Inflammatory macrophage treated with lipopolysaccharide for 4 hours (primary cell): ENCODE measurements at regions not wholly inside any gene's neighbourhood (a gene's known extent, or its start where the extent isn't known, plus 50 kb on each side); places are given as distances from the start of the nearest gene placed in this dataset.

Source experiments
- DNase-seq: peaks from one replicate; pipeline ENCODE4 v3.0.0-alpha.2; 2020

GRCh38 chr10:77710081-77710551, 72.5 kb upstream of the KCNMA1 start:
- DNase-seq, result no peak

GRCh38 chr10:77707570-77707969, 70.0 kb upstream of the KCNMA1 start:
- DNase-seq, result no peak

- no peak for DNase-seq
Measured at GRCh38 chr10:77702166-77702565, 64.6 kb upstream of the KCNMA1 start.

- DNase-seq, result no peak
Measured at GRCh38 chr10:77700086-77700485, 62.5 kb upstream of the KCNMA1 start.

DNA sequence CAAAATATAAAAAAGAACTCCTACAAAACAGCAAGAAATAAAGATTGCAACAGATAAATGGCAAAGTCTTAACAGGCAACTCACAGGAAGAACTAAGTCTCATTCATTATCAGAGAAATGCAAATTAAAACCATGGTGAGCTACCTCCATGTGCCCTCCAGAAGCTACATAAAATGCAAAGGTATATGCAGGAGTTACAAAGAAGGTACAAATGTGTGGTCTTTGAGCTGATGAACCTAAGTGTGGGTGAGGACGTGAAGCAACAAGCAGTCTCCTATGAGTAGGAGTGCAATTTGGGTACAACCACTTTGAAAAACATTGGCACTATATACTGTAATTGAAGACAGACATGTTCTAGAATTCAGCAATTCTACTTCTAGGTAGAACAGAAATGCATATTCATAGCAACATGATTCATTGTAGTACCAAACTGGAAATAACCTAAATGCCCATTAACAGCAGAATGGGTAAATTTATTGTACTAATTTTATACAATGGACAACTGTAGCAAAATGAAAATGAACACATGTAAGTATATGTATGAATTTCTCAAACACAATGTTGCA, 61.6 kb upstream of the KCNMA1 start:
- DNase-seq, result no peak

DNA sequence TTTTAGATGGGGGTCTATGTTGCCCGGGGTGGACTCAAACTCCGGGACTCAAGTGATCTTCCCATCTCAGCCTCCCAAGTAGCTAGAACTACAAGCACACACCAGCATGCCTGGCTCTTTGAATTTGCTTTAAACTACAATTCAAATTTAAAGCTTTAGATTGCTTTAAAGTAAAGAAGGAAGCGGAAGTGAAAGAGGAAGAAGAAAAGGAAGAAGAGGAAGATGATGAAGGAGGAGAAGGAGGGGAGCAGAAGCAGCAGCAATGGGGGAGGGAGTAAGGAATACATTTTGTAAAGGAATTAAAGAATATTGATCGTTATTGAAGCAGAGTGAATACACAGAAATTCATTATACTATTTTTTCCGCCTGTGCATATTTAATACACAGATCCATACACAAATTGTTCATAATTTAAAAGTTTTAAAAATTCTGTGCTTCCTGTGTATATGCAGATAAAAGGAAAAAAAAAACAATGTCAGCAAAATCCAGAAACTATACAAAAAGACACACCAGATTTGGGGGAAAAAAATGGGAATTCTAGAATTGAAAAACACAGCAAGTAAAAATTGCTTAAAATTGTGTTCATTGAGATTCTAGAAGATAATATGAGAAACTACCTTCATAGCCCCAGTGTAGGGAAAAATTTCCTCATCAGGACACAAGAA, 60.8 kb upstream of the KCNMA1 start:
- peak; percentile 50 for DNase-seq

DNA sequence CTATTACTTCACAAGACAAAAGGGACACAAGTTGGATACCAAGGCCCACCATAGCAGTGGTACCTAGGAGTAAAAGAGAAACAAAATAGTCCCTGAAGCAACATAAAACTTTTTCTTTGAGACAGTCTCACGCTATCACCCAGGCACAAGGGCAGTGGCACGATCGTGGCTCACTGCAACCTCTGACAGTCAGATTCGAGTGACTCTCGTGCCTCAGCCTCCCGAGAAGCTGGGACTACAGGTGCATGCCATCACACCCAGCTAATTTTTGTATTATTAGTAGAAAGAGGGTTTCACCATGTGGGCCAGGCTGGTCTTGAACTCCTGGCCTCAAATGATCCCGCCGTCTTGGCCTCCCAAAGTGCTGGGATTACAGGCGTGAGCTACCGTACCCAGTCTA, 59.0 kb upstream of the KCNMA1 start:
- no peak for DNase-seq

- DNase-seq, result no peak
Measured at GRCh38 chr10:77695186-77695585, 57.6 kb upstream of the KCNMA1 start.

GRCh38 chr10:77692782-77693181, 55.2 kb upstream of the KCNMA1 start:
- DNase-seq, result no peak

DNA sequence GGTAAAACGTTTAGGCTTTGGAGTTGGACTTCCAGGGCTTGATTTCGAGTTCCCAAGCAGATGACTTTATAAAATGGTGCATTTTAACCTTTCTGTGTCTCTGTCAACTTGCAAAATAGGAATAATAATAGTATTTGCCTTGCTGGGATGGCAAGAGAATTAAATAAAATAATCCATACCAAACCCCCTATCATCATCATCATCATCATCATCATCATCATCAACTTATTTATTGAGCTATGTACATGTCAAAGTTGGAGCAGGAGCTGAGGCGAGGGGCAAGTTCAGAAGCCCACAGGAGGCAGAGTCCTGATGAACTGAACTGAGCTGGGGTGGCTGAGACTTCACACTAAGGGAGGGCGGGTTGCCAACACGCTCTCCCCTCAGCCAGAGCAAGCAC, 51.7 kb upstream of the KCNMA1 start:
- DNase-seq, result no peak

- DNase-seq, result no peak
Measured at GRCh38 chr10:77687621-77688020, 50.0 kb upstream of the KCNMA1 start.
